ENCODE measurements at regions not wholly inside any gene's neighbourhood (a gene's known extent, or its start where the extent isn't known, plus 50 kb on each side); places are given as distances from the start of the nearest gene placed in this dataset.
"Not testable (repeated sequence)": the region's sequence is repeated elsewhere in the genome, so short reads cannot be mapped to it uniquely, and the experiment has no call there.

- DNase-seq (ENCODE audit: low spot score), result no peak
- no peak for FAIRE-seq
These were observed 1119.9 kb downstream of the TAF11L14 start for GRCh38 chr5:18754201-18754600.

GRCh38 chr5:18761801-18762200 lies 1127.5 kb downstream of the TAF11L14 start:
- DNase-seq (ENCODE audit: low spot score), result no peak
- FAIRE-seq, result no peak

GRCh38 chr5:18764161-18764560 lies 1129.9 kb downstream of the TAF11L14 start:
- no peak for DNase-seq (ENCODE audit: low spot score)
- no peak for FAIRE-seq

- FAIRE-seq (no peak), DNase-seq (ENCODE audit: low spot score) (no peak)
These were observed 1131.0 kb downstream of the TAF11L14 start for GRCh38 chr5:18765304-18765703.

- DNase-seq (ENCODE audit: low spot score), result no peak
- no peak for FAIRE-seq
These were observed 1136.9 kb downstream of the TAF11L14 start for GRCh38 chr5:18771097-18771610.

- no peak for FAIRE-seq
- DNase-seq (ENCODE audit: low spot score), result peak; percentile 54
These were observed 1138.2 kb downstream of the TAF11L14 start for GRCh38 chr5:18772475-18772874.

- FAIRE-seq, result no peak
- DNase-seq (ENCODE audit: low spot score), result no peak
These were observed 1144.0 kb downstream of the TAF11L14 start for GRCh38 chr5:18778225-18778624.

GRCh38 chr5:18789218-18789998 lies 1155.1 kb downstream of the TAF11L14 start:
- FAIRE-seq (no peak), DNase-seq (ENCODE audit: low spot score) (no peak)

- FAIRE-seq (peak; percentile 99), DNase-seq (ENCODE audit: low spot score) (peak; percentile 89)
These were observed 1157.9 kb downstream of the TAF11L14 start for GRCh38 chr5:18792145-18792544.

GRCh38 chr5:18797222-18797621 lies 1163.0 kb downstream of the TAF11L14 start:
- peak; percentile 20 for FAIRE-seq
- DNase-seq (ENCODE audit: low spot score), result no peak

GRCh38 chr5:18798058-18798457 lies 1163.8 kb downstream of the TAF11L14 start:
- no peak for DNase-seq (ENCODE audit: low spot score)
- FAIRE-seq, result no peak

- FAIRE-seq (no peak), DNase-seq (ENCODE audit: low spot score) (no peak)
These were observed 1165.3 kb downstream of the TAF11L14 start for GRCh38 chr5:18799482-18800128.

- DNase-seq (ENCODE audit: low spot score), result no peak
- no peak for FAIRE-seq
These were observed 1166.2 kb downstream of the TAF11L14 start for GRCh38 chr5:18800293-18801025.

GRCh38 chr5:18801413-18801812 lies 1167.2 kb downstream of the TAF11L14 start:
- FAIRE-seq; DNase-seq (ENCODE audit: low spot score): not testable (repeated sequence)

GRCh38 chr5:18802336-18802735 lies 1168.1 kb downstream of the TAF11L14 start:
- DNase-seq (ENCODE audit: low spot score), result no peak
- no peak for FAIRE-seq

- FAIRE-seq (no peak), DNase-seq (ENCODE audit: low spot score) (no peak)
These were observed 1171.1 kb downstream of the TAF11L14 start for GRCh38 chr5:18805376-18805775.

- DNase-seq (ENCODE audit: low spot score) (no peak), FAIRE-seq (peak; percentile 91)
These were observed 1173.2 kb downstream of the TAF11L14 start for GRCh38 chr5:18807256-18808149.

GRCh38 chr5:18811661-18812060 lies 1176.3 kb downstream of the CDH18 start:
- FAIRE-seq (no peak), DNase-seq (ENCODE audit: low spot score) (no peak)

- no peak for DNase-seq (ENCODE audit: low spot score)
- no peak for FAIRE-seq
These were observed 1159.6 kb downstream of the CDH18 start for GRCh38 chr5:18828351-18828750.

- FAIRE-seq (no peak), DNase-seq (ENCODE audit: low spot score) (no peak)
These were observed 1158.5 kb downstream of the CDH18 start for GRCh38 chr5:18829539-18829938.

- FAIRE-seq, result no peak
These were observed 1137.8 kb downstream of the CDH18 start for GRCh38 chr5:18850216-18850615.

More at GRCh38 chr5:18850216-18850615, 1137.8 kb downstream of the CDH18 start:
- DNase-seq (ENCODE audit: low spot score), result no peak
